Duodenal mucosa (tissue), 2 donors: ENCODE measurements at regions not wholly inside any gene's neighbourhood (a gene's known extent, or its start where the extent isn't known, plus 50 kb on each side); places are given as distances from the start of the nearest gene placed in this dataset.

Source experiments
- H3K27ac ChIP-seq: one replicate; pipeline ENCODE4 v1.7.0; 2013; ENCODE audit warnings: low read depth, low read length
- H3K27me3 ChIP-seq, 2 donors: one replicate each; pipeline ENCODE4 v1.7.0; 2013; ENCODE audit warnings: low read length in 2 of 2, control low read depth in 1 of 2; ENCODE audit not compliant: insufficient read depth in 2 of 2, control insufficient read depth in 1 of 2
- H3K36me3 ChIP-seq, 2 donors: one replicate each; pipeline ENCODE4 v1.7.0; 2013; ENCODE audit warnings: low read length in 2 of 2, control low read depth in 1 of 2; ENCODE audit not compliant: insufficient read depth in 2 of 2, control insufficient read depth in 1 of 2
- H3K4me1 ChIP-seq, 2 donors: one replicate each; pipeline ENCODE4 v1.7.0; 2013; ENCODE audit warnings: low read length in 2 of 2, control low read depth in 1 of 2; ENCODE audit not compliant: insufficient read depth in 2 of 2, control insufficient read depth in 1 of 2
- H3K4me3 ChIP-seq, 2 donors: one replicate each; pipeline ENCODE4 v1.7.0; 2013; ENCODE audit warnings: low read length in 2 of 2, low read depth in 1 of 2
- H3K9ac ChIP-seq, 2 donors: one replicate each; pipeline ENCODE4 v1.7.0; 2013; ENCODE audit warnings: low read length in 2 of 2, low read depth in 1 of 2
- H3K9me3 ChIP-seq, 2 donors: one replicate each; pipeline ENCODE4 v1.7.0; 2013; ENCODE audit warnings: low read length in 2 of 2, control low read depth in 1 of 2; ENCODE audit not compliant: control insufficient read depth in 1 of 2

DNA sequence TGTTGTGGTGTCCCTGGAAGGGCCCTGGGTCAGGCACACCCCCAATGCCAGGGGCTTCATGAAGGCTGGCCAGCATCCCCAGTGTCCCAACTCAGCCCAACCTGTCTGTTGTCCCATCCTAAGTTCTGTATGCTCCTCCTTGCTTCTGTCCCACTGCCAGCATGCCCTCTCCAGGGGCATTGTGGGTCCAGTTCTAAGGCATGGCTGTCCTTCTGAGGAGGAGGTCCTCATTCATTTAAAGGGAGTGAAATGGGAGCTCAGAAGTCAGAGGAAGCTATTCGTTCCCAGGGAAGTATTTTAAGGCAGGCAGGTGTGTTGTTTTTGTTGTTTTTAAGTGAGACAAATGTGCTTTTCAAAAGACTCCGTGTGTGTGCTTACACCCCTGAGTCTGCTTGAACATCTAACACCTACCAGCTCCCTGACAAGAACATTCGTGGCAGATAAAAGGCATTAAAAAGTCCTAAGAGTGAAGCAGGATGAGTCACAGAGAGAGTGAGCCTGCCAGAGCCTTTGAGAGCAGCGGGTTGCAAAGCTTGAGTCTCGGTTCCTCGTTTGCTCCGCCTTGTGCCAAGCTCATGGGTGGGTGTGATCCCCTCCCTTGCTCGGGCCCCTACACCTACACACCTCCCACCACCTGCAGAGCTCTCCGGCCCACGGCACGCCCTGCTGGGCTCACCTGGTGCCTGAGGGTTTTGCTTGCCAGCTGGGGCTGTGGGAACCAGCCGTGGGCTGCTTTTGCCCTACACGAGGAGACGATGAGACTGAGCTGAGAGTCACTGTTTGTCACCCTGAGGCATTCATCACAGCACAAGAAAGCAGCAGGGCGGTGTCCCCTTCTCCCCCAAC, 183.4 kb upstream of the TOPAZ1 start:
- Histone ChIP-seq H3K9me3 (no peaks in the 10 kb centered on the region), H3K27me3 (peaks cover 12 to 18% of the 10 kb centered on the region in 2 donors), H3K27ac (no peak overlapping the region), H3K36me3 (no peaks in the 10 kb centered on the region), H3K4me3 (no peak overlapping the region), H3K4me1 (no peaks in the 10 kb centered on the region), H3K9ac (no peak overlapping the region)

DNA sequence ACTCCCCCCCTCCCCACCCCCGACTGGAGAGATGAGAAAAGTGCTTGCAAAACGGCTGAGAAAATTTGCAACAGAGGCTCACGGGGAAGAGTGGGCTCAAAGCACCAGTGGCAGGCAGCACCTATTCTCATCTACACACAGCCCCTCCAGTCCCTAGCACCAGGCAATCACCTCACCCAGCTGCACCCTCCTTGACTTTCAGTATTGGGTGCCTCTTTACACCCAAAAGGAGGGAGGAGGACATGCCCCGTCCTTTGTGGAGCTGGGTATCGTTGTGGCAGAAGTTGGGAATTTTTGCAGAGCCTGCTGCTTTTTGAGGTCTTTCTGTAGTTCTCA, 182.8 kb upstream of the TOPAZ1 start:
- H3K4me3 ChIP-seq: no peak overlapping the region
- no peaks in the 10 kb centered on the region for H3K36me3 ChIP-seq
- no peaks in the 10 kb centered on the region for H3K4me1 ChIP-seq
- H3K9ac ChIP-seq: no peak overlapping the region
- no peaks in the 10 kb centered on the region for H3K9me3 ChIP-seq
- peaks cover 14 to 19% of the 10 kb centered on the region in 2 donors for H3K27me3 ChIP-seq
- no peak overlapping the region for H3K27ac ChIP-seq

GRCh38 chr3:44060164-44060563, 181.5 kb upstream of the TOPAZ1 start:
- no peaks in the 10 kb centered on the region for H3K9me3 ChIP-seq
- peaks cover 16 to 24% of the 10 kb centered on the region in 2 donors for H3K27me3 ChIP-seq
- H3K4me3 ChIP-seq: no peak overlapping the region
- H3K27ac ChIP-seq: no peak overlapping the region
- no peak overlapping the region for H3K9ac ChIP-seq
- H3K4me1 ChIP-seq: no peaks in the 10 kb centered on the region
- no peaks in the 10 kb centered on the region for H3K36me3 ChIP-seq

DNA sequence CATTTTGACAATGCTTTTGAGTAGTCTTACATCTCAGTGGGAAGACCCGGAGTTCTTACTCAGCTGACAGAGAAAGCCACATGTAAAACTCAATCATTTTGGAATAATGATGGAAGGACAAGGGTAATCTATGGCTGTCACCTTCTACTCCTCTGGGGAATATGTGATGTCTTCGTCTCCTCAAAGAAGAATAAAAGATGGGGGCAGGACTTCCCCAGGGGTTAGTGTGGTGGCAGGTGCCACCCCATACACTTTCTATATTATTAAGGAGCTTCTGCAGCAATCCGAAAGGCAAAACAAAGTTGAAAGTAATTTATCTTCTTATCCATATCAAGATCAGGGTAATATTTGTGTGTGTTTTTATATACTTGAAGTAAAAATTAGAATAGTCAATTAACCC, 180.4 kb upstream of the TOPAZ1 start:
- no peak overlapping the region for H3K9ac ChIP-seq
- no peak overlapping the region for H3K4me3 ChIP-seq
- H3K27me3 ChIP-seq: peaks cover 16 to 24% of the 10 kb centered on the region in 2 donors
- H3K36me3 ChIP-seq: no peaks in the 10 kb centered on the region
- no peaks in the 10 kb centered on the region for H3K9me3 ChIP-seq
- no peak overlapping the region for H3K27ac ChIP-seq
- no peaks in the 10 kb centered on the region for H3K4me1 ChIP-seq

GRCh38 chr3:44061961-44062360, 179.7 kb upstream of the TOPAZ1 start:
- no peaks in the 10 kb centered on the region for H3K36me3 ChIP-seq

GRCh38 chr3:44065311-44066094, 176.2 kb upstream of the TOPAZ1 start:
- Histone ChIP-seq H3K4me1 (no peaks in the 10 kb centered on the region), H3K36me3 (no peaks in the 10 kb centered on the region), H3K9ac (no peak overlapping the region), H3K27me3 (peaks cover 16 to 18% of the 10 kb centered on the region in 2 donors), H3K9me3 (no peaks in the 10 kb centered on the region), H3K4me3 (no peak overlapping the region), H3K27ac (no peak overlapping the region)

More at GRCh38 chr3:44061961-44062360, 179.7 kb upstream of the TOPAZ1 start:
- Histone ChIP-seq H3K9me3 (no peaks in the 10 kb centered on the region), H3K27me3 (peaks cover 16 to 24% of the 10 kb centered on the region in 2 donors), H3K4me3 (no peak overlapping the region), H3K4me1 (no peaks in the 10 kb centered on the region), H3K27ac (no peak overlapping the region), H3K9ac (no peak overlapping the region)

GRCh38 chr3:44066806-44067205, 174.9 kb upstream of the TOPAZ1 start:
- Histone ChIP-seq H3K36me3 (no peaks in the 10 kb centered on the region), H3K9ac (no peak overlapping the region), H3K27me3 (peaks cover 9 to 10% of the 10 kb centered on the region in 2 donors), H3K27ac (no peak overlapping the region), H3K4me3 (no peak overlapping the region), H3K4me1 (no peaks in the 10 kb centered on the region), H3K9me3 (no peaks in the 10 kb centered on the region)

GRCh38 chr3:44067431-44067830, 174.3 kb upstream of the TOPAZ1 start:
- Histone ChIP-seq H3K9me3 (no peaks in the 10 kb centered on the region), H3K36me3 (no peaks in the 10 kb centered on the region), H3K4me1 (no peaks in the 10 kb centered on the region), H3K9ac (no peak overlapping the region), H3K4me3 (no peak overlapping the region), H3K27me3 (peaks cover 7 to 9% of the 10 kb centered on the region in 2 donors), H3K27ac (no peak overlapping the region)

GRCh38 chr3:44068753-44069152, 172.9 kb upstream of the TOPAZ1 start:
- no peak overlapping the region for H3K4me3 ChIP-seq
- no peak overlapping the region for H3K27ac ChIP-seq
- H3K36me3 ChIP-seq: no peaks in the 10 kb centered on the region
- no peak overlapping the region for H3K9ac ChIP-seq
- peaks cover 6 to 8% of the 10 kb centered on the region in 2 donors for H3K27me3 ChIP-seq
- no peaks in the 10 kb centered on the region for H3K4me1 ChIP-seq
- no peaks in the 10 kb centered on the region for H3K9me3 ChIP-seq

GRCh38 chr3:44069276-44069675, 172.4 kb upstream of the TOPAZ1 start:
- Histone ChIP-seq H3K36me3 (no peaks in the 10 kb centered on the region), H3K4me3 (no peak overlapping the region), H3K9me3 (no peaks in the 10 kb centered on the region), H3K27me3 (peaks cover under 1 to 5% of the 10 kb centered on the region in 2 donors), H3K4me1 (no peaks in the 10 kb centered on the region), H3K9ac (no peak overlapping the region), H3K27ac (no peak overlapping the region)
